ENCODE measurements at regions not wholly inside any gene's neighbourhood (a gene's known extent, or its start where the extent isn't known, plus 50 kb on each side); places are given as distances from the start of the nearest gene placed in this dataset.

DNA sequence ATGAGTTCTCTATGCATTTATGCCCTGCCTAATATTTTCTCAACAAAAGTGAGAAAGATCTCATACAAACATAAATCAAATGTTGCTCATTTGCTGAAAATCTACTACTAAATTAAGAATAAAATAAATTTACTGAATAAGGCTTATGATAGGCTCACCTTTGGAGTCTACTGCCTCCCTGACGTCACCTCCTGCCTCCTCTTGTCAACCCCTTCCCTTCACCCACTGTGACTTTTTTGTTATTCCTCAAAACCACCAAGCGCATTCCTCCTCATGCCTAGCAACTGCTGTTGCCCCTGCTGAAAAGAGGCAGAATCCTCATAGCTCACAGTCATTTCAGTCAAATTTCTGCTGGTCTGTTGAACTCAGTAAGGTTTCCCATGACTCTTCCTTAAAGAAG, 2422.2 kb downstream of the TP53TG3F start:
- Histone ChIP-seq H3K9me3 (no peaks in the 10 kb centered on the region), H3K27me3 (ENCODE audit: insufficient read depth in 3 of 3, low read length in 2 of 3) (no peaks in the 10 kb centered on the region), H3K36me3 (ENCODE audit: insufficient read depth in 1 of 2, low read depth in 1 of 2) (no peaks in the 10 kb centered on the region), H3K4me1 (no peaks in the 10 kb centered on the region), H3K4me3 (no peak overlapping the region), H3K27ac (no peak overlapping the region)
- TF ChIP-seq, protein P1, sequence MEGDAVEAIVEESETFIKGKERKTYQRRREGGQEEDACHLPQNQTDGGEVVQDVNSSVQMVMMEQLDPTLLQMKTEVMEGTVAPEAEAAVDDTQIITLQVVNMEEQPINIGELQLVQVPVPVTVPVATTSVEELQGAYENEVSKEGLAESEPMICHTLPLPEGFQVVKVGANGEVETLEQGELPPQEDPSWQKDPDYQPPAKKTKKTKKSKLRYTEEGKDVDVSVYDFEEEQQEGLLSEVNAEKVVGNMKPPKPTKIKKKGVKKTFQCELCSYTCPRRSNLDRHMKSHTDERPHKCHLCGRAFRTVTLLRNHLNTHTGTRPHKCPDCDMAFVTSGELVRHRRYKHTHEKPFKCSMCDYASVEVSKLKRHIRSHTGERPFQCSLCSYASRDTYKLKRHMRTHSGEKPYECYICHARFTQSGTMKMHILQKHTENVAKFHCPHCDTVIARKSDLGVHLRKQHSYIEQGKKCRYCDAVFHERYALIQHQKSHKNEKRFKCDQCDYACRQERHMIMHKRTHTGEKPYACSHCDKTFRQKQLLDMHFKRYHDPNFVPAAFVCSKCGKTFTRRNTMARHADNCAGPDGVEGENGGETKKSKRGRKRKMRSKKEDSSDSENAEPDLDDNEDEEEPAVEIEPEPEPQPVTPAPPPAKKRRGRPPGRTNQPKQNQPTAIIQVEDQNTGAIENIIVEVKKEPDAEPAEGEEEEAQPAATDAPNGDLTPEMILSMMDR (IDR thresholded peaks at IDR 0.05) = no peak
- intact Hi-C loops (cut with DNase I) = no loop called here
- WGBS, 3 donors = 65 to 73% (median 66%) methylated on average over 2 of the region's 2 CpGs
- DNase-seq = no peak
- ATAC-seq = no peak

DNA sequence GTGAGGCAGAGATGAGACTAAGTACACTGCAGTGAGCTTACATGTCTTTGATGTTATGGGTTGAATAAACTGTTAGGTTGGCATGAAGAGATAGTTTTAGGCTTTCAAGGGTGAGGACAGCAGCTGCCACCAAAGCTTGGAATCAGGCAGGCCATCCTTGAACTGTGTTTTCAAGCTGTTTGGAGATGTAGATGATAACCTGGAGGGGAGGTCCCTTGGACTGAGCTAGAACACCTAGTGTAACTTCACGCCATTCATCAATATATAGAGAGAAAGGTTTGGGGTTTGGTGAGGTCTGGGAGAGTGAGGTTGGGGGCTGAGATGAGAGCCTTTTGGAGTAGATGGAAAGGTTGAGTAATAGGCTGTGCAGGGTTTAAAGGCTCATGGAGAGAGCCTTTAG, 2447.0 kb downstream of the TP53TG3F start:
- Histone ChIP-seq H3K27me3 (ENCODE audit: insufficient read depth in 3 of 3, low read length in 2 of 3) (no peaks in the 10 kb centered on the region), H3K9me3 (no peaks in the 10 kb centered on the region), H3K4me3 (no peak overlapping the region), H3K36me3 (ENCODE audit: insufficient read depth in 1 of 2, low read depth in 1 of 2) (no peaks in the 10 kb centered on the region), H3K4me1 (no peaks in the 10 kb centered on the region), H3K27ac (no peak overlapping the region)
- intact Hi-C loops (cut with DNase I) = no loop called here
- TF ChIP-seq, protein P1 (IDR thresholded peaks at IDR 0.05) = no peak
- ATAC-seq (no peak), DNase-seq (no peak)
- 59 to 75% (median 59%) methylated on average over 1 of the region's 1 CpG for WGBS, 3 donors

DNA sequence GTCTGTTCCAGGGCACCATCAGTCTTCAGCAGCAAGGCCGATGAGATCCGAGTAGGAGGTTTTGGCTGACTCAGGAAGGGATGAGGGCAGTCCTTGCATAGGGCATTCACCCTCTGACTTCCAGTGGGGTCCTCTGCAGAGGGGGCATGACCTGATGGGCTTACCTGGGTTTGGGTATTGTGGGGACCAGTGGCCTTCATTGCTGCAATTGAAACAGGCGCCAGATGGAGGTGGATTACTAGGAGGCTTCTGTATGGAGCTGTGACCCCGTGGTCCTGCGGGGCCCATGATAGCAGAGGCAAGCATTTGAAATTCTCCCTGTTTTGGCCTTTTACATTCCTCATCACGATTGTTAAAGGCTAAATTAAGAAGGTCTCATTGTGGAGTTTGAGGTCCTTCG, 2448.7 kb downstream of the TP53TG3F start:
- DNase-seq (no peak), ATAC-seq (no peak)
- Histone ChIP-seq H3K27me3 (ENCODE audit: insufficient read depth in 3 of 3, low read length in 2 of 3) (no peaks in the 10 kb centered on the region), H3K9me3 (no peaks in the 10 kb centered on the region), H3K36me3 (ENCODE audit: insufficient read depth in 1 of 2, low read depth in 1 of 2) (no peaks in the 10 kb centered on the region), H3K4me1 (no peaks in the 10 kb centered on the region), H3K4me3 (no peak overlapping the region), H3K27ac (no peak overlapping the region)
- TF ChIP-seq, protein P1 (IDR thresholded peaks at IDR 0.05) = no peak
- 77 to 81% (median 80%) methylated on average over 7 of the region's 7 CpGs for WGBS, 3 donors
- intact Hi-C loops (cut with DNase I) = no loop called here

DNA sequence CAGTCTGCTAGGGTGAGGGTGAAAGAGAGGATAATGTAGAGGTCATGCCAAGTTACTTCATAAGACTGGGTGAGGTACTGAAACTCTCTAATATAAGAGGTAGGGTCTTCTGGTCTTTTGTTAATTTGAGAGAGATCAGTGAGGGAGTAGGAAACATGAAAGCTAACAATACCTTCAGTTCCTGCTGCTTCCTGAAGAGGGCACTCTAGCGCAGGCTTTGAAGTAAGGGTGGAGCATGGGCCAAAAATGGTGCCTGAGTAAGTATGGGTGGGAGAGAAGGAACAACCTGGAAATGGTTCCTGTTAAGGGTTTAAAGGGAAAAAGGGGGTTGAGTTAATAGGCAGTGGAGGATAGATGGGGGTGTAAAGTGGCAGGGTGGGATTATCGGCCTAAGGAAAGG, 2449.5 kb downstream of the TP53TG3F start:
- H3K4me1 ChIP-seq = no peaks in the 10 kb centered on the region
- H3K9me3 ChIP-seq = no peaks in the 10 kb centered on the region
- intact Hi-C loops (cut with DNase I) = no loop called here
- no peaks in the 10 kb centered on the region for H3K36me3 ChIP-seq (ENCODE audit: insufficient read depth in 1 of 2, low read depth in 1 of 2)
- H3K27me3 ChIP-seq (ENCODE audit: insufficient read depth in 3 of 3, low read length in 2 of 3) = no peaks in the 10 kb centered on the region
- no peak for ATAC-seq
- H3K27ac ChIP-seq = no peak overlapping the region
- no peak for DNase-seq
- no peak overlapping the region for H3K4me3 ChIP-seq
- WGBS, 3 donors = 57 to 58% (median 58%) methylated on average over 2 of the region's 2 CpGs
- TF ChIP-seq, protein P1 (IDR thresholded peaks at IDR 0.05) = no peak

DNA sequence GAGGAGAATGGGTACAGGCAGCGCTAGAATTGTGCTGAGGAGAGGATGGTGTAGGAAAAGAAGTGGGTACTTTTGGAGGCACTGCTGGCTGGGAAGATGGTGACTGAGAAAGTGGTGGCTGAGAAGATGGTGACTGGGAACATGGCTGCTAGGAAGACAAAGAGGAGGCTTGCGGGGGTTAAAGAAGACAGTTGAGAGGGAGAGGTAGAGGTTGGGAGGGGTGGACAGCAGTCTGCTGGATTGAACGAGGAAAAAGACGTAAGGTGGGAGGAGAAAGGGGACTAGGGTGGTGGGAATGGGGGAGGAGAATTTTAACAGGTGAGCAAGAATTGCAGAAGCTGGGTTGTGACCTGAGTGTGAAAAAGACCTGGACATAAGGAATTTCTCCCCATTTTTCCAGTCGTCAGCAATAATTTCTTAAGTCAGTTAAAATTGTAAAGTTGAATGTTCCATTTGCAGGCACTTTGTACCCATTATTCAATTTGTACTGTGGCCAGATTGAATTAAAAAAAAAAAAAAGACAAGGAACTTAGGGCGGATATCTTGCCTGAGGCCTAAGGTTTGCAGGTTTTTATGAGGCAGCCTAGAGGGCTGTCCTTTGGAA, 2450.0 kb downstream of the TP53TG3F start:
- Histone ChIP-seq H3K27ac (no peak overlapping the region), H3K9me3 (no peaks in the 10 kb centered on the region), H3K27me3 (ENCODE audit: insufficient read depth in 3 of 3, low read length in 2 of 3) (no peaks in the 10 kb centered on the region), H3K4me1 (no peaks in the 10 kb centered on the region), H3K36me3 (ENCODE audit: insufficient read depth in 1 of 2, low read depth in 1 of 2) (no peaks in the 10 kb centered on the region), H3K4me3 (no peak overlapping the region)
- intact Hi-C loops (cut with DNase I) = no loop called here
- 82 to 86% (median 85%) methylated on average over 6 of the region's 6 CpGs for WGBS, 3 donors
- DNase-seq (no peak), ATAC-seq (no peak)
- TF ChIP-seq, protein P1 (IDR thresholded peaks at IDR 0.05) = no peak
